Activated T-cell treated with anti-CD3 and anti-CD28 coated beads for 24 hours (primary cell): ENCODE measurements at regions not wholly inside any gene's neighbourhood (a gene's known extent, or its start where the extent isn't known, plus 50 kb on each side); places are given as distances from the start of the nearest gene placed in this dataset.
"Not testable (repeated sequence)": the region's sequence is repeated elsewhere in the genome, so short reads cannot be mapped to it uniquely, and the experiment has no call there.

Experiments used
- DNase-seq: peaks from one replicate; pipeline ENCODE4 v3.0.0-alpha.2; 2020; ENCODE audit warnings: low read depth

- no peak for DNase-seq
Observed at GRCh38 chr1:58836408-58836807, 52.6 kb upstream of the JUN start.

- no peak for DNase-seq
Observed at GRCh38 chr1:58837886-58838285, 54.0 kb upstream of the JUN start.

GRCh38 chr1:58839147-58839795, 55.4 kb upstream of the JUN start:
- DNase-seq, result no peak

DNA sequence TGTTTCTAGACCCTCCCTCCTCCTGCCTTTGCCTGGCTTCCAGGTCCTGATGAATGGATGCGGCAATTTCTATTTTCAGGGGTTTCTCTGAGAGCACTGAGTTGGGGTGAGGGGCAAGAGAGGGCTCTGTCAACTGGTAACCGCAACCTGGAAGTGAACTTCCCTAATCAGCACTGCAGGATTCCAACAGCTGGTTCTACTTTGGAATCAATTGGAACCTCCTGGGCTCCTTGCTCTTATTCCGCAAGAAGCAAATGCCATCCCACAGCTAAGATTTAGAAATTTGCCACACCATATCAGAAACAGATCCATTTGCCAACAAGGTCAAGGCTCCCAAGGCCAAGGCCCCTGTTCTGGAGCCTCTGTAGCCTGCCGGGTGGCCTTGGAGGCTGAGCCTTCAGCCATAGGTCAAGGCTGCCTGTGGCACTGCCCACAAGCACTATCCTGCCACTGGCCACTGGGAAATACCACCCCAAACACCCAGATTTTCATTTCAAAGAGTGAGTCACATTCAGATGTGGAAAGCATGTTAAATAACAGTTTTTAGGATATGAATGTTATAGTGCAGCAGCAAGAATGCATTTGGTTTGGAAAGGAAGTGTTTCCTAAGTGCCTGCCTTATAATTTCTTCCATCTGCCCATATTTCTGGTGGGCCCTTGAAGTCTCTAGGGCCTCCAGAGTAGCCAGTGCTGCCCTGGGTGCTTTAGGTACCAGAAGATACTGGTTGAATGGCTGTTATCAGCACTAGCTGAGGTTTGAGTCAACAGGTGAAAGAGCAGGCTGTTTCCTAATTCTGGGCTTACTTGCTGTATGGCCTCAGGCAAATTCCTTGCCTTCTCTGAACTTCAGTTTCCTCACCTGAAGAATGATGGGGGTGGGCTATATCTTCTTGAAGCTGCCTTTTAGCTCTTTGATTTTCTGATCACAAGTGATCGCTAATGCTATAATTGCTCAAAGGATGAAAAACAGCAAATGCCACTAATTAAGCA, 56.3 kb upstream of the JUN start:
- DNase-seq, result no peak

DNA sequence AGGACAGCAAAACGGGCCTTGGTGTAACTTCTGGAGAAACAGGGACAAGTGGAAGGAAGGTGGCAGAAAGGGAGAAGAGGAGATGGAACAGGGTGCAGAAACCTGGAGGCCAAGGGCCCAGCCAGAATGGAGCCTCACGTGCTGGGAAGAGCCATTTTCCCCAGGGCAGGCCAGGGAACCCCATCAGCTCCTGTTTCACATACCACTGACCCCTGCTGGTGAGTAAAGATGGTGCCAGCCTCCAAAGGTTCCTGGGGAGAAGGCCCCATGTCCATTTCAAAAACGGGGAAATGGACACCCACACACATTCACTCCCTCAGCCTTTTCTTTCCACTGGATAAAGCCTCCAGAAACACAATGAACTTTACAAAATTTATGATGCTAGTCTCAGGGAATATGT, 57.6 kb upstream of the JUN start:
- no peak for DNase-seq

DNA sequence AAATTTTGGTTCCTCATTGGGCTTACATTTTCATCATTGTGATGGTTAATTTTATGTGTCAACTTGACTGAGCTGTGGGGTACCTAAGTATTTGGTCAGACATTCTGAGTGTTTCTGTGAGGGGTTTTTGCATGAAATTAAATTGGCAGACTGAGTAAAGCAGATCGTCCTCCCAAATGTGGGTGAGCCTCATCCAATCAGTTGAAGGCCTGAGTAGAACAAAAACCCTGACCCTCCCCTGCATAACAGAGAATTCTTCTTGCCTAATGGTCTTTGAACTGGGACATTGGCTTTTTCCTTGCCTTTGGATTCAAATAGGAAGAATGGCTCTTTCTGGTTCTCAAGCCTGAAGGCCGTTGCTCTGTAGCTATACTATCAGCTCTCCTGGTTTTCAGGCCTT, 59.1 kb upstream of the JUN start:
- no peak for DNase-seq

DNA sequence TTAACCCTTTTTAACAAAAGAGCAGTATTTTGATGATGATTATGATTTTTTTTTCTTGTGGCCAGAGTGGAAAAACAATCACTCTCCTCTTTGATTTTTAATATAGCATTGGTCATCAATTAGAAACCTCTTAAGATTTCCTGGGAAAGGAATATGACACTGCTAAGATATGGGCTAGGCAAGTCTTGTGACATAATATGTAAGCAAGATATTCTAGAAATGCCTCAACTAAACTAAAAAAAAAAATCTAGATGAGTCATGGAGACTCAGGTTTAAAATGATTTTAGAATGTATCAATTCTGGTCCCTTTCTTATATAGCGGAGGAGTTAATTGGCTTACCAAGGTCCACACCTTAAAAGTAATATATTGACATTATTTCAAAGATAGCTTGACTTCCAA, 60.3 kb upstream of the JUN start:
- no peak for DNase-seq

DNA sequence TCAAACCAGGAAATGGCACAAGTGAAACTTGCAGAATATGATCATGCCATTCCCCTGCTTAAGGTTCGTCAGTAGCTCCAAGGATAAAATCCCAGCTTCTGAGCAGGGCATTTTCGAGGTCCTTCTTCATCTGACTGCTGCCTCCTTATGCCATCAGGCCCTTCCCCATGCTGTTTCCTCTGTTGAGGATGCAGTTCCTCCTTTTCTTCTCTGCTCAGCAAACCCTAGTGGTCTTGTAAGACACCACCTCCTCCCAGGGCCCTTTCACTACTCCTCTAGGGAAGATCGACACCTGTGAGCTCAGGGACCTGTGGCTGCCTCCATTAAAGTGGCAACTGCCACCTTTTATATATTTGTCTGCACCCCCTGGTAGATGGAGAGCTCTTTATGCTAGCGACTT, 62.1 kb upstream of the JUN start:
- no peak for DNase-seq

GRCh38 chr1:58848818-58849411, 65.1 kb upstream of the JUN start:
- DNase-seq, result no peak

DNA sequence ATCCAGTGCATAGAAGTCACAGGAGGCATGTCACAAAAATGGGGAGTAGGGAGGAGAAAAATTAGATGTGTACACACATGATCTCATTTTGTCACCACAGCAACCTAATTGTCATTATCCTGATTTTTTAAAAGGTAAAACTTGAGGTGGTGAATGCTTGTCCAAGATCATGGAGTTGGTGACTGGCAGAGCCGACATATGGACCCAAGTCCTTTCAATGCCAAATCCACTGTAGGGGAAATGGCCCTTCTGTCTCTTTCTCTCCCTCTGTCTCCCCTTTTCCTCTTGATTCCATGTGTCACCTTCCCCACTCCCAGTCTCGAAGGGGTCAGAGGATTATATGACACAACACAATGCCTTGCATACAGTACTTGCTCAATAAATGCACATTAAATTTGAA, 65.7 kb upstream of the JUN start:
- no peak for DNase-seq

- DNase-seq, result no peak
Observed at GRCh38 chr1:58850636-58851035, 66.8 kb upstream of the JUN start.

DNA sequence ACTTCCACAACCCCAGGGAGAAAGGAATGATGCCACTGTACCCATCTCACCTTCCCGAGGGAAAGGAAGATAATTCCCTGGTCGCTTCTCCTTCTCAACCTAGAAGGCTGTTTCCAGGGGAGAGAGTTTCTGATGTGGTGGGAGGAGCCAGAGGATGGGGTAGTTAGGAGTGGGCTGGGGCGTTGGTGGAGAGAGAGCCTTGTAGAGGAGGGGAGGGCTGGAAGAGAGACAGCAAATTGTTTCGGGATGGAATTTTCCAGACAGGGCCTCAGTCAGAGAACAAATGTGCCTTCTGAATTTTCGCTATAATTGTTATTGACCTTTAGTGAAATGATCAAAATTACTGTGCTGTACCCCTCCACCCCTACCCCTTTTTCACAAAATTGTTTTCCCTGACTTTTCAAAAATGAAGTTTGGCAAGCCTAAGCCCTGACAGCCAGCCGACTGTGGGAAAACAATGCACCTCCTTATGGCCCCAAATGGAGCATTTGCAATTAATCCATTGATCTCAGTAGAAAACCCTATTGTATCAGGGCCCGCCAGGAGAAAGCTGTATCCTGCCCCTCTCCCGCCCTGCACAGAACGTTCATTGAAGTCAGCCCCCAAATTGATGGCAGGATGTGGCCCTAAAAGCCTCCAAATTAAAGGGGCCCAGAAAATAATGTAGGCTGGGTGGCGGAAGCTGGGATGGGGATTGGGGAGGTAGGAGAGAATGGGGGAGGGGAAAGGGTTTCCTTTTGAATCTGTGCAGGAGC, 69.1 kb upstream of the JUN start:
- no peak for DNase-seq

DNA sequence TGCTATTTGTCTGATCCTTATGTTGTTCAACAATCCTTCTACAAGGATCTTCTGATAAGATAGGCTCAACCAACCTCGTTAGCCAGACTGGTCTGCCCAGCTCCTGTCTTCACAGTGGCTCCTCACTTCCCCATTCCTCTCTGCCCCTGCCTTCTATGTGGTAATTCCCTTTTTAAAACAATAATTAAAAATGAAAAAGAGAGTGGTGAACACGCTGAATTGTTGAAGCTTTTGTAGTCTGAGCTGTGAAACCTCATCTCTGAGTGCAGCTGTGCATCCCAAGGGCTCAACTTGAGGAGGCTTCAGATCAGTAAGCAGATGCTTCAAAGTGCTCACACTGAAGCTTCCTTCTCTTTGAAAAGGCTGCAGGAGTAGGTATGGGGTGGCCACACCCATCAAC, 70.7 kb upstream of the JUN start:
- DNase-seq, result no peak

GRCh38 chr1:58855274-58856165, 71.7 kb upstream of the JUN start:
- no peak for DNase-seq

- not testable (repeated sequence) for DNase-seq
Observed at GRCh38 chr1:58856281-58856680, 72.4 kb upstream of the JUN start.

DNA sequence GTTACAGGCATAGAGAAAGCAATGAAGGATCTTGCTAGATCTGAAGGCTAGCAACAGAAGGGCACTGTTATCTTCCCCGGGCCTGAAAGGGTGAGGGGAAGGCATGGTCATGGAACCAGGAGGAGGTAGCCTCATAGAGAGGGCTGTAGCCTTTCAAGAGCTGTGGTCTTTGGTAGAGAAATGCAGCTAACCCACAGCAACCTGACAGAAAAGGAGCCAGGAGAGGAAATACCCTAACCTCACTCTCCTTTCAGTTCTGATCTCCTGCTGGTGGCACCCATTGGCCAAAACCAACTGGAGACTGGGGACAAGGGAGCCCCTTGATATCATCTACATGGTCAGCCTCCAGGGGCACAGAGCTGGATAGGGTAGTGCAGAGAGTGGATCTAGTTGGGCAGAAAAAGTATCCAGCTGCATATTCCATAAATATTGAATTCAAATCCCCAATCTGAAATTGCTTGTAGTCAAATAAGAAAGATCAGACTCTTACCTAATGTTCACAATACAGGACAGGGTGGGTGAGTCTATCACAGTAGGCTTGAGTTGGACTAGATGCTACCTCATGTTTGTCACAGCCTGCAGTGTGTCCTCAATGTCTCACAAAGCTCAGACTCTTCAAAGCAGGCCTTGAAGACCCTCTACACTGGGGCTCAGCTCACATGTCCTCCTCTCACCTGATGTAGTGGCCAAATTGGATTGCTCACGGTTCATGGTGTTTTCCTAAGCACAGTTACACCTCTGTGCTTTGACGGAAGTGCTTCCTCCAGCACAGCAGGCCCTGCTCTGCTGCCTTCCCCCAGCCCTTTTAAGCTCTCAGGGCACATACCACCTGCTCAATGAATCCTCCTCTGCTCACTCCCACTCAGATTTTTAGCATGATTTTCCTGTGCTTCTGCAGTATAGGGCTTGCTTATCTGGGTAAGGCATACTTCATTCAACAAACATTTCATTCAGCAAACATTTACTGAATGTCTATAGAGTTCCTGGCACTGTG, 74.1 kb upstream of the JUN start:
- peak; percentile 4 for DNase-seq

- DNase-seq, result no peak
Observed at GRCh38 chr1:58859769-58860485, 76.1 kb upstream of the JUN start.

DNA sequence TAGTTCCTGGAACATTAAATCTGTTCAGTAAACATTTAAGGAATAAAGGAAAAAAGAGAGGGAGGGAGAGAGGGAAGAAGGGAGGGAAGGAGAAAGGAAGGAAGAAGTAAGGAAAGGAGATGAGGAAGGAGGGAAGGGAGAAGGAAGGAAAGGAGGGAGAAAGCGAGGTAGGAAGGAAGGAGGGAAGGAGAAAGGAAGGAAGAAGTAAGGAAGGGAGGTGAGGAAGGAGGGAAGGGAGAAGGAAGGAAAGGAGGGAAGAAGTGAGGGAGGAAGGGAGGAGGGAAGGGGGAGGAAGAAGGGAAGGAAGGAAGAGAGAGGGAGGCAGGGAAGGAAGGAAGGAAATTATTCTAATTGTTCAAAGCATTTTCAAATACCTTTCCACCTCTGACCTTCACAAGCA, 77.2 kb upstream of the JUN start:
- no peak for DNase-seq

DNA sequence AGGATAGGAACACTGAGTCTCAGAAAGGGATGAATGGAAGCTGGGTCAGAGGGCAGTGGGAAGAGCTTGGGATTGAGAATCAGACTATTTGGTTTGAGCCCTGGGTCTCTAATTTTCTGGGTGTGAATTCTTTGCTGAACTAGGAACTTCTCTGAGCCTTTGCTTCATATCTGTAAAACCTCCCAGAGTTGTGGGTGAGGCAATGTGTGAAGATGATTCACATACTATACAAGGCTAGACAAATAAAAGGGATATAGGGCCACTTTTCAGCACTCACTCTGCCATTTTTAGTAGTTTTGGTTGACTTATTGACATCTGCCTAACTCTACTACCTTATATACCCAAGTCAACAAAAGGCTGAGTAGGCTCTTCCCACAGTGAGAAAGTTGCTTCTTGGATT, 77.7 kb upstream of the JUN start:
- DNase-seq, result no peak
